Psoas muscle (tissue), 7 donors: ENCODE measurements at regions not wholly inside any gene's neighbourhood (a gene's known extent, or its start where the extent isn't known, plus 50 kb on each side); places are given as distances from the start of the nearest gene placed in this dataset.

Experiments
- ATAC-seq, 4 donors: fragments of 200-7000 bp; cut with Tn5 transposase; one replicate each; pipeline ENCODE4 v1.9.1; 2020; ENCODE audit warnings: moderate library complexity in 3 of 4, mild to moderate bottlenecking in 2 of 4
- DNase-seq, 2 donors: peaks; one replicate each; pipeline ENCODE4 v3.0.0-alpha.2; 2020
- H3K27ac ChIP-seq: fragments of 200-600 bp; one replicate; pipeline ENCODE4 v1.8.0; 2022
- H3K27me3 ChIP-seq, 3 donors: fragments of 200-600 bp in 1 of 3; one replicate each; pipeline versions ENCODE4 v1.6.1 to v1.8.0; 2013 to 2022; ENCODE audit warnings: low read length in 2 of 3, mild to moderate bottlenecking in 2 of 3, moderate library complexity in 1 of 3; ENCODE audit not compliant: insufficient read depth in 3 of 3
- H3K36me3 ChIP-seq, 2 donors: fragments of 200-600 bp in 1 of 2; one replicate each; pipeline versions ENCODE4 v1.6.1 to v1.8.0; 2013 to 2022; ENCODE audit warnings: low read depth in 1 of 2, mild to moderate bottlenecking in 1 of 2, moderate library complexity in 1 of 2; ENCODE audit not compliant: insufficient read depth in 1 of 2
- H3K4me1 ChIP-seq: fragments of 200-600 bp; one replicate; pipeline ENCODE4 v1.8.0; 2022
- H3K4me3 ChIP-seq: fragments of 200-600 bp; one replicate; pipeline ENCODE4 v1.8.0; 2022; ENCODE audit warnings: mild to moderate bottlenecking
- H3K9me3 ChIP-seq: fragments of 200-600 bp; one replicate; pipeline ENCODE4 v1.8.0; 2022
- CTCF ChIP-seq: fragments of 200-600 bp; IDR thresholded peaks from one replicate; pipeline ENCODE4 v1.8.0; 2022; ENCODE audit warnings: antibody characterized with exemption
- WGBS, 3 donors: extraction: QIAGEN DNeasy Blood & Tissue Kit; methylation state at CpG; one replicate each; pipeline versions ENCODE4 v1.1.6 to v1.1.7; 2013; 5-methylcytosine and 5-hydroxymethylcytosine counted together
- intact Hi-C, 2 donors: fragments of 100-400 bp; cut with DNase I; formaldehyde crosslinking; loops; one replicate each; pipeline versions ENCODE4 v1.11.0 to v1.14.2; 2022
- donor health status: healthy with polysubstance abuse.
- donor health status: DM: no; HTN: no; CAD: no; lungs with moderate emphysema.
- donor health status: Bipolar disorder and iron deficiency.
- donor health status: healthy.
- donor health status: DM: yes; HTN: yes; CAD: no.
- donor health status: DM: no; HTN: no; CAD: no.
- donor health status: DM: yes; HTN: yes; CAD: no.

- intact Hi-C loops, result loop anchor here in 1 of 2 donors (1.0 kb wide), 1 partner anchor 9 kb away; no protein-coding TSS in a partner anchor
- DNase-seq (no peak), ATAC-seq (no peak)
- no peaks in the 10 kb centered on the region for H3K9me3 ChIP-seq
- H3K4me3 ChIP-seq, result no peak overlapping the region
- TF ChIP-seq CTCF, result no peak
- no peaks in the 10 kb centered on the region for H3K27me3 ChIP-seq
- no peak overlapping the region for H3K27ac ChIP-seq
- H3K36me3 ChIP-seq, result no peaks in the 10 kb centered on the region
- H3K4me1 ChIP-seq, result no peaks in the 10 kb centered on the region
Observed at GRCh38 chr16:26898200-26898599, 168.5 kb upstream of the C16orf82 start.

- WGBS, 3 donors, result 82 to 87% (median 83%) methylated on average over 6 of the region's 6 CpGs
- Histone ChIP-seq H3K9me3 (no peaks in the 10 kb centered on the region), H3K4me3 (no peak overlapping the region), H3K27ac (no peak overlapping the region), H3K27me3 (no peaks in the 10 kb centered on the region), H3K36me3 (no peaks in the 10 kb centered on the region), H3K4me1 (no peaks in the 10 kb centered on the region)
- no peak for ATAC-seq
- DNase-seq, result no peak
- intact Hi-C loops, result no loop called here
- TF ChIP-seq CTCF, result no peak
Observed at GRCh38 chr16:26901196-26901861, 165.4 kb upstream of the C16orf82 start.

GRCh38 chr16:26901983-26902382, 164.7 kb upstream of the C16orf82 start:
- TF ChIP-seq CTCF, result no peak
- Histone ChIP-seq H3K36me3 (no peaks in the 10 kb centered on the region), H3K4me1 (no peaks in the 10 kb centered on the region), H3K27ac (no peak overlapping the region), H3K27me3 (no peaks in the 10 kb centered on the region), H3K4me3 (no peak overlapping the region), H3K9me3 (no peaks in the 10 kb centered on the region)
- intact Hi-C loops, result no loop called here
- DNase-seq (no peak), ATAC-seq (no peak)

- intact Hi-C loops, result no loop called here
- ATAC-seq, result no peak
Observed at GRCh38 chr16:26905336-26905735, 161.4 kb upstream of the C16orf82 start.

More at GRCh38 chr16:26905336-26905735, 161.4 kb upstream of the C16orf82 start:
- no peak overlapping the region for H3K27ac ChIP-seq
- no peak overlapping the region for H3K4me3 ChIP-seq
- no peaks in the 10 kb centered on the region for H3K36me3 ChIP-seq
- TF ChIP-seq CTCF, result no peak
- no peak for DNase-seq
- no peaks in the 10 kb centered on the region for H3K27me3 ChIP-seq
- WGBS, 3 donors, result 22 to 28% (median 24%) methylated on average over 2 of the region's 2 CpGs
- no peaks in the 10 kb centered on the region for H3K9me3 ChIP-seq
- H3K4me1 ChIP-seq, result no peaks in the 10 kb centered on the region
